Upper lobe of left lung (tissue), 4 donors: ENCODE measurements at regions not wholly inside any gene's neighbourhood (a gene's known extent, or its start where the extent isn't known, plus 50 kb on each side); places are given as distances from the start of the nearest gene placed in this dataset.

Source experiments
- CTCF ChIP-seq, 6 experiments: fragments of 450-650 bp in 4 of 6; fragments of 200-600 bp in 2 of 6; sonication (generic) in 2 of 6; IDR thresholded peaks; one replicate each; pipeline ENCODE4 v1.5.1; 2016 to 2019; ENCODE audit warnings: antibody characterized with exemption in 6 of 6
- POLR2AphosphoS5 ChIP-seq, 2 donors: sonication (generic); formaldehyde crosslinking; IDR thresholded peaks; one replicate each; pipeline ENCODE4 v1.5.1; 2017; ENCODE audit warnings: antibody characterized with exemption in 2 of 2

- TF ChIP-seq CTCF (IDR thresholded peaks at IDR 0.05) (no peak), POLR2AphosphoS5 (IDR thresholded peaks at IDR 0.05) (no peak)
Measured at GRCh38 chrX:39755143-39756032, 342.4 kb downstream of the BCOR start.
